GM12878 (cell line): ENCODE measurements at regions not wholly inside any gene's neighbourhood (a gene's known extent, or its start where the extent isn't known, plus 50 kb on each side); places are given as distances from the start of the nearest gene placed in this dataset.

ENCODE experiments used
- ATAC-seq: fragments of 200-7000 bp; cut with Tn5 transposase; 3 replicates; pipeline ENCODE4 v1.9.1; 2020; ENCODE audit warnings: mild to moderate bottlenecking, moderate library complexity
- BruUV-seq: library from RNA; stranded (reverse); fragments of 400-500 nt; replicated peaks from 2 replicates; lab custom pipeline; 2021; lab: Mats Ljungman, UMichigan
- CTCF ChIA-PET: fragments of 300-600 bp; sonication (Branson Sonifier 250); formaldehyde crosslinking; extraction: SDS; loops from one replicate; lab custom pipeline; 2021; ENCODE audit warnings: inconsistent platforms; lab: Yijun Ruan, JAX
- POLR2A ChIA-PET: fragments of 350-600 bp; formaldehyde crosslinking; extraction: SDS; loops from one replicate; lab custom pipeline; 2021; ENCODE audit warnings: inconsistent platforms; lab: Charles Lee
- RAD21 ChIA-PET: fragments of 300-600 bp; sonication (Branson Sonifier 250); formaldehyde crosslinking; loops from one replicate; lab custom pipeline; 2023; ENCODE audit warnings: antibody characterized with exemption; ENCODE audit not compliant: unreplicated experiment; lab: Charles Lee
- SMC1A ChIA-PET: fragments of 300-600 bp; sonication (Branson Sonifier 250); formaldehyde crosslinking; loops from one replicate; lab custom pipeline; 2023; ENCODE audit not compliant: unreplicated experiment, uncharacterized antibody; lab: Charles Lee
- DNase-seq: peaks from one replicate; pipeline ENCODE4 v3.0.0-alpha.2; 2011; ENCODE audit warnings: low read depth, low spot score
- FAIRE-seq: peaks from 3 replicates; lab custom pipeline; 2011; peaks lifted over from hg19 to GRCh38; lab: Jason Lieb, UNC
- H2AFZ ChIP-seq: 2 replicates; pipeline ENCODE4 v1.6.0; 2011; ENCODE audit warnings: low read depth, low read length, control low read depth; ENCODE audit not compliant: control insufficient read depth
- H3K27ac ChIP-seq: 2 replicates; pipeline ENCODE4 v1.5.1; 2011; ENCODE audit warnings: control low read depth; ENCODE audit not compliant: control insufficient read depth, insufficient read depth
- H3K27me3 ChIP-seq, 2 experiments: replicated peaks in 1 of 2; 2 replicates each; pipeline versions ENCODE4 v1.6.0 to v1.6.1; 2011; ENCODE audit warnings: low read length in 1 of 2; ENCODE audit not compliant: control insufficient read depth in 2 of 2, insufficient read depth in 2 of 2
- H3K36me3 ChIP-seq, 2 experiments: 2 replicates each; pipeline ENCODE4 v1.5.1; 2011; ENCODE audit warnings: low read length in 1 of 2; ENCODE audit not compliant: control insufficient read depth in 2 of 2, insufficient read depth in 2 of 2
- H3K4me1 ChIP-seq: 2 replicates; pipeline ENCODE4 v1.6.1; 2011; ENCODE audit warnings: mild to moderate bottlenecking, low read length, moderate library complexity, mixed read lengths; ENCODE audit not compliant: control insufficient read depth, insufficient read depth
- H3K4me2 ChIP-seq: 2 replicates; pipeline ENCODE4 v1.6.0; 2011; ENCODE audit warnings: control low read depth; ENCODE audit not compliant: control insufficient read depth, insufficient read depth
- H3K4me3 ChIP-seq: fragments of 200-600 bp; sonication (generic); 2 replicates; pipeline ENCODE4 v1.5.1; 2016
- H3K79me2 ChIP-seq: 2 replicates; pipeline ENCODE4 v1.6.0; 2011; ENCODE audit warnings: low read length; ENCODE audit not compliant: control insufficient read depth, insufficient read depth
- H3K9ac ChIP-seq: 2 replicates; pipeline ENCODE4 v1.8.0; 2011; ENCODE audit warnings: low read length, control low read depth, mixed read lengths; ENCODE audit not compliant: control insufficient read depth, insufficient read depth
- H3K9me3 ChIP-seq: replicated peaks from 3 replicates; pipeline ENCODE4 v1.5.1; 2011; ENCODE audit warnings: mild to moderate bottlenecking, low read length; ENCODE audit not compliant: control insufficient read depth, insufficient read depth
- H4K20me1 ChIP-seq: 2 replicates; pipeline ENCODE4 v1.6.0; 2011; ENCODE audit not compliant: control insufficient read depth, insufficient read depth
- BRCA1 ChIP-seq: IDR thresholded peaks from 2 replicates; pipeline ENCODE4 v1.6.1; 2011; ENCODE audit warnings: low read depth, low read length, improper control_type of control experiment
- EED ChIP-seq: sonication (generic); IDR thresholded peaks from 2 replicates; pipeline ENCODE4 v1.6.1; 2016; ENCODE audit warnings: antibody characterized with exemption, low read depth
- IKZF1 ChIP-seq: fragments of 450-650 bp; conservative IDR thresholded peaks from 2 replicates; pipeline ENCODE4 v1.6.1; 2017; ENCODE audit warnings: antibody characterized with exemption, mild to moderate bottlenecking
- NRF1 ChIP-seq: conservative IDR thresholded peaks from 2 replicates; pipeline ENCODE4 v1.6.1; 2011; ENCODE audit warnings: mild to moderate bottlenecking, low read depth, low read length, improper control_type of control experiment
- RUNX3 ChIP-seq: IDR thresholded peaks from 2 replicates; pipeline ENCODE4 v1.6.1; 2012; ENCODE audit warnings: low read length, inconsistent platforms
- WGBS: methylation state at CpG from one replicate; pipeline ENCODE4 v1.1.6; 2016; ENCODE audit warnings: low lambda C conversion rate; ENCODE audit not compliant: insufficient replicate concordance, insufficient coverage; ENCODE audit errors: missing lambda C conversion rate; 5-methylcytosine and 5-hydroxymethylcytosine counted together
- in situ Hi-C: fragments of 300-500 bp; cut with MboI; formaldehyde crosslinking; loops from 9 replicates; pipeline ENCODE4 v1.14.3; 2018; ENCODE audit warnings: mixed read lengths
- intact Hi-C: fragments of 100-400 bp; cut with micrococcal nuclease; formaldehyde crosslinking; loops from one replicate; pipeline ENCODE4 v1.14.2; 2022; ENCODE audit not compliant: unreplicated experiment
- TF ChIP-seq, protein P1 (sequence below), 3 experiments: IDR thresholded peaks in 2 of 3; conservative IDR thresholded peaks in 1 of 3; 2 replicates each; pipeline ENCODE4 v1.5.1; 2011; ENCODE audit warnings: low read depth in 3 of 3, low read length in 3 of 3, mild to moderate bottlenecking in 3 of 3, control low read depth in 2 of 3, moderate library complexity in 2 of 3, inconsistent platforms in 1 of 3, mixed read lengths in 1 of 3; ENCODE audit not compliant: control insufficient read depth in 2 of 3, insufficient read depth in 1 of 3; ENCODE audit errors: extremely low read depth in 1 of 3
- TF ChIP-seq, protein P2 (sequence below): IDR thresholded peaks from 2 replicates; pipeline ENCODE4 v1.6.1; 2011; ENCODE audit warnings: borderline replicate concordance, low read depth, mild to moderate bottlenecking, moderate library complexity, mixed read lengths, low read length; ENCODE audit not compliant: insufficient read depth; ENCODE audit errors: extremely low read length

DNA sequence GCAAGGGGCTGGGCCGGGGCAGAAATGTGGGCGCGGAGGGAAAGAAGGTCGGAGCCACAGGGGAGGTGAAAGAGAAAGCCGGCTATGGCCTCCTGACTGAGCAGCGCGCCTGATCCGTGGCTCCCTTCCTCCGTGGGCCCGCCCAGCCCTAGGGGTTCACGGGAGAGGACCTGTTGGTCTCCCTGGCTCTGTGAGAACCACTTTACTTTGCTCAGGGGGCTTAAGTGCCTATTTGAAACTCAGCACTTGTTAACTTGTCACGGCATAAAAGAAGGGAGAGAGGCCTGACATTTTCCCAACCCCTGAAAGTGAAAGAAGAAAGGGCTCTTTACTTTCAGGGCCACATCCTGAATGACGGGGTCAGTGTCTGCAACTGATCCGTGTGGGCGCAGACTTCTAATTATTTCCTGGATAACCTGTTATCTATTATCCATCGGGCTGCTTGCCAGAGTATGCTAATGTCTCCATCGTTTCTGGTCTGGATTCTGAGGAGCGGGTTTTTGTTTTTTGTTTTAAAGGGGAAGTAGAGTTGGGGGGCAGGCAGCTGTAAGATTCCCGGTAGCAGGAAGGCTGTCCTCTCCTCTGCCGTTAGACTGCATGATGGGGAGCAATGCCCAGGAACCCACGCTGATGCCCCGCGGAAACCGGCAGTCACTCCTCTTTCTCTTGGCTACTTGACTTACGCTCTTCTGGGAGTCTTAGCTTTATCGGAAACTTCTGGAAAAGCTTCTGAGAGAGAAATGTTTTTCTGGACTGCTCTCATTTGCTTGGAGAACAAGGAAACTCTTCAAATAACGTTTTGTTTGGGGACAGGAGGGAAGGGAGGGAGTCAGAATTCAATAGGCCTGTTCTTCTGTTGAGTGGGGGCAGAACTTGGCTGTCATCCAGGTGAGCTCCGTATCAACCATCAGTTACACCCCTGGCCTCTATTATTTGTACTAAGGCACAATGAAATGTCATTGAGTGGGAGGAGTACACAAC lies 127.7 kb upstream of the MAX start (continued):
- TF ChIP-seq, protein P1, sequence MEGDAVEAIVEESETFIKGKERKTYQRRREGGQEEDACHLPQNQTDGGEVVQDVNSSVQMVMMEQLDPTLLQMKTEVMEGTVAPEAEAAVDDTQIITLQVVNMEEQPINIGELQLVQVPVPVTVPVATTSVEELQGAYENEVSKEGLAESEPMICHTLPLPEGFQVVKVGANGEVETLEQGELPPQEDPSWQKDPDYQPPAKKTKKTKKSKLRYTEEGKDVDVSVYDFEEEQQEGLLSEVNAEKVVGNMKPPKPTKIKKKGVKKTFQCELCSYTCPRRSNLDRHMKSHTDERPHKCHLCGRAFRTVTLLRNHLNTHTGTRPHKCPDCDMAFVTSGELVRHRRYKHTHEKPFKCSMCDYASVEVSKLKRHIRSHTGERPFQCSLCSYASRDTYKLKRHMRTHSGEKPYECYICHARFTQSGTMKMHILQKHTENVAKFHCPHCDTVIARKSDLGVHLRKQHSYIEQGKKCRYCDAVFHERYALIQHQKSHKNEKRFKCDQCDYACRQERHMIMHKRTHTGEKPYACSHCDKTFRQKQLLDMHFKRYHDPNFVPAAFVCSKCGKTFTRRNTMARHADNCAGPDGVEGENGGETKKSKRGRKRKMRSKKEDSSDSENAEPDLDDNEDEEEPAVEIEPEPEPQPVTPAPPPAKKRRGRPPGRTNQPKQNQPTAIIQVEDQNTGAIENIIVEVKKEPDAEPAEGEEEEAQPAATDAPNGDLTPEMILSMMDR (IDR thresholded peaks at IDR 0.05 in 2 of 3, conservative IDR thresholded peaks at IDR 0.05 in 1 of 3; ENCODE audit: control insufficient read depth in 2 of 3, extremely low read depth in 1 of 3, insufficient read depth in 1 of 3, low read depth in 3 of 3, low read length in 3 of 3), result no peak
- no peak for TF ChIP-seq RUNX3
- no peak for TF ChIP-seq EED
- TF ChIP-seq IKZF1, result peak; percentile 39; the same call in 1 of the 2 replicates
- no peak for TF ChIP-seq NRF1

DNA sequence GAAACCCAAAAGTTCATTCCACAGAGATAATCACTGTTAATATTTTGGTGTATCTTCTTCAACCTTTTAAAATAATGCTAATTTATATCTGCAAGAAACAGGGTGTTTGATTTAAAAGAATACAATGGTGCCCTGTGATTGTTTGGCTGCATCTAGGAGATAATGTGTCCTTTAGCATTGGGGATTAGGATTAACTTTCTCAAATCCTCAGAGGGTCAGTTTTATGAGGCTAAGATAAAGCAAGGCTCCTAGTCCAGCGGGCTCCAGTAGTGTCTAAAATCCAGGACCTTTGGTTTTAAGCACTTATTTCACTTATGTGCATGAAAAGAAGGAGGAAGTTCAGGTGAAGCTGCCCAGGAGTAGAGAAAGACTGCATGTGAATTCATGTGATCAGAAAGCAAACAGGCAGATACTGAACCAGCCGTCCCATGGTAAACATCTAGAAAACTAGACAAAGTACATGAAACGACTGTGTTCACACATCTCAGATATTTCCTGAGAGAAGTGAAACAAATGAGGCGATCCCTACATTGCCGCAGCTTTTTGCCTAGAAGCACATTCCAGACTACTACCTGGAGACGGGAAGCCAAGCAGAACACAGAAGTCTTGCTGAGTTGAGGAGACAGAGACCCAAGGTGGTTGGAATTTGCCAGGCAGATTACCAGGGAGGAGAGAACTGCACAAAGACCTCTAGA lies 129.1 kb upstream of the MAX start:
- Histone ChIP-seq H3K4me3 (no peak overlapping the region), H4K20me1 (no peaks in the 10 kb centered on the region), H3K9me3 (no peaks in the 10 kb centered on the region; the same call in 2 of the 3 replicates), H3K27me3 (no peaks in the 10 kb centered on the region), H3K27ac (peak overlapping the region; percentile 17; the same call in 1 of the 2 replicates), H3K36me3 (no peaks in the 10 kb centered on the region; a peak in 1 of 4 replicates), H3K4me1 (peaks cover 28% of the 10 kb centered on the region), H2AFZ (peak overlapping the region; percentile 66), H3K9ac (no peak overlapping the region), H3K79me2 (no peaks in the 10 kb centered on the region), H3K4me2 (no peak overlapping the region)
- ChIA-PET POLR2A (no interaction called here), SMC1A (interaction anchor here (0.5 to 1.3 kb wide), 3 partner anchors 72 to 1899 kb away, joined by 3 read pairs; no protein-coding TSS in a partner anchor), RAD21 (interaction anchor here (1.5 kb wide), 1 partner anchor 56 kb away, joined by 6 read pairs; no protein-coding TSS in a partner anchor), CTCF (interaction anchor here (0.8 to 14.4 kb wide), 5 partner anchors 10 to 240 kb away, joined by 3 to 136 read pairs (median 3); partner anchors contain the start of gene FUT8)
- in situ Hi-C loops (no loop called here), intact Hi-C loops (no loop called here)
- BruUV-seq, result no TSS peak
- ATAC-seq (no peak), FAIRE-seq (peak; percentile 80), DNase-seq (no peak)
- WGBS, result 97% methylated on average over 6 of the region's 6 CpGs
- TF ChIP-seq, protein P2, sequence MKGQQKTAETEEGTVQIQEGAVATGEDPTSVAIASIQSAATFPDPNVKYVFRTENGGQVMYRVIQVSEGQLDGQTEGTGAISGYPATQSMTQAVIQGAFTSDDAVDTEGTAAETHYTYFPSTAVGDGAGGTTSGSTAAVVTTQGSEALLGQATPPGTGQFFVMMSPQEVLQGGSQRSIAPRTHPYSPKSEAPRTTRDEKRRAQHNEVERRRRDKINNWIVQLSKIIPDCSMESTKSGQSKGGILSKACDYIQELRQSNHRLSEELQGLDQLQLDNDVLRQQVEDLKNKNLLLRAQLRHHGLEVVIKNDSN, result no peak
- no peak for TF ChIP-seq BRCA1
